Medulla oblongata (tissue), 1 donor: ENCODE measurements at regions not wholly inside any gene's neighbourhood (a gene's known extent, or its start where the extent isn't known, plus 50 kb on each side); places are given as distances from the start of the nearest gene placed in this dataset.

Experiments used
- DNase-seq: peaks from one replicate; pipeline ENCODE4 v3.0.0-alpha.2; 2015; ENCODE audit errors: extremely low spot score

DNA sequence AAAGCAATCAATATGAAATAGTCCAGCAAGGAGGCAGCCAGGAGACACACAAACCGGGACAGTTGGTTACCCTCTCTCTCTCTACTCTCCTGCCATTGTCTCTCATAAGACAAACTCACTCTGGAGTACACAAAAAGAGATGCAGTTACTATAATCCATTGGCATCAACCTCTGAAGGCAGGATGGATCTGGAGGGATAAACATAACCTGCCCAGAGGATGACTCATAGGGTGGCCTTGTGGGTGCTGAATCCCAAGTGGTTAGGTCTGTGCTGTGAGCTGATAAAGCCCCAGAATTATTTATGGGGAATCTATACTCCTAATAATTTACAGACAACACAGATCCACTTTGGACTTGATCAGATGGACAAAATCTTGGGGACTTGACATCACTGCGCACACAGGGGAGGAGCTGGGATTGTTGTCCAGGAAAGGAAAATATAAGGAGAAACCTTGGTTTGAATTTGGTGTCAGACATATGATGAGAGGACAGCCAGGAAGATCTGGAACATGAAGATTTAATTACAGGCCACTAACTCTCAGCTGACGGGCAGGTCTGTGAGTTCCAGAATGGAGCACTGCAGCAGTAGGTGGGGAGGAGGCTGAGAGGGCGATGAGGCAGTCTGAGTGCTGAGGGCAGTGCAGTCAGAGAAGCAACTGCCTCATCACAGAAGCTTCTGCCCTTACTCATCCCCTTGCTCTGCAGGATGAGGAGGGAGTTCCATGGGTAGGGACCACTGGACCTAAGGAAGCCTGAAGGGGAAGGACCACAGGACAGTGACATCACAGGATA, 113.9 kb upstream of the PRSS58 start:
- DNase-seq = no peak

DNA sequence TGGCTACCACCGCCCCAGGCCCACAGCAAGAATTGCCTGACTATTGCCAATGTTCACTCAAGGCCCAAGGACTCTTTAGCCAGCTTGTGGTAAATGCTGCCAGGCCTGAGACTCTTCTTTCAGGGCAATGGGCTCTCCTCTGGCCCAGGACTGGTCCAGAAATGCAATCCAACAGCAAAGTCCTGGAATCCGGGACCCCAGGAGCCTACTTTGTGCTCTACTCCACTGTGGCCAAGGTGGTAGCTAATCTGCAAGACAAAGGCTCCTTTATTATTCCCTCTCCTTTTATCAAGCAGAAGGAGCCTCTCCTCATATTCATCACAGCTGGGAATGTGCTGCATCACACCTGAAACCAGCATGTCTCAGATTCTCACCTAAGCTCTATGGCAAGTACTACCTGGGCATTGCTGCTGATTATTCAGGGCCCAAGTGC, 107.6 kb upstream of the PRSS58 start:
- no peak for DNase-seq

DNA sequence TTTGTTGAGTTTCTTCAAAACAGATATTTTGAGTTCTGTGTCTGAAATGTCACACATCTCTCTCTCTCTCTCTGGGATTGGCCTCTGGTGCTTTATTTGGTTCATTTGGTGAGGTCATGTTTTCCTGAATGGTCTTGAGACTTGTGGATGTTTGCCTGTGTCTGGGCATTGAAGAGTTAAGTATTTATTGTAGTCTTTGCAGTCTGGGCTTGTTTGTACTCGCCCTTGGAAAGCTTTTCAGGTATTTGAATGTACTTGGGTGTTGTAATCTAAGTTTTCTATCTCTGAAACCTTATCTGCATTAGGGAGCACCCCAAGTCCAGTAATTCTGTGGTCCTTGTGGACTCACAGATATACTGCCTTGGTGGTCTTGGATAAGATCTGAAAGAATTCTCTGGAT, 106.7 kb upstream of the PRSS58 start:
- DNase-seq = no peak

DNA sequence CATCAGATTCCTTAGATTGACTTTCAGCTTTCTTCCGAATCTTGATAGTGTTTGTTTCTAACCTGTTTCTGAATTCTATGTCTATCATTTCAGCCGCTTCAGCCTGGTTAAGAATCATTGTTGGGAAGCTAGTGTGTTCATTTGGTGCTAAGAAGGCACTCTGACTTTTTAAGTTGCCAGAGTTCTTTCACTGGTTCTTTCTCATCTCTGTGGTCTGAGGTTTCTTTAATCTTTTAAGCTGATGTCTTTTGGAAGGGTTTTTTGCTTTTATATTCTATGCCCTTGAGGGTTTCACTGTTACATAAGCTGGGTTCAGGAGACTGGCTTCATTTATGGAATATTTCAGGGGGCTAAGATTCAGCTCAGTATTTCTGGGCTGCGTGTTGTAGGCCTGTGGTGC, 104.5 kb upstream of the PRSS58 start:
- no peak for DNase-seq

DNA sequence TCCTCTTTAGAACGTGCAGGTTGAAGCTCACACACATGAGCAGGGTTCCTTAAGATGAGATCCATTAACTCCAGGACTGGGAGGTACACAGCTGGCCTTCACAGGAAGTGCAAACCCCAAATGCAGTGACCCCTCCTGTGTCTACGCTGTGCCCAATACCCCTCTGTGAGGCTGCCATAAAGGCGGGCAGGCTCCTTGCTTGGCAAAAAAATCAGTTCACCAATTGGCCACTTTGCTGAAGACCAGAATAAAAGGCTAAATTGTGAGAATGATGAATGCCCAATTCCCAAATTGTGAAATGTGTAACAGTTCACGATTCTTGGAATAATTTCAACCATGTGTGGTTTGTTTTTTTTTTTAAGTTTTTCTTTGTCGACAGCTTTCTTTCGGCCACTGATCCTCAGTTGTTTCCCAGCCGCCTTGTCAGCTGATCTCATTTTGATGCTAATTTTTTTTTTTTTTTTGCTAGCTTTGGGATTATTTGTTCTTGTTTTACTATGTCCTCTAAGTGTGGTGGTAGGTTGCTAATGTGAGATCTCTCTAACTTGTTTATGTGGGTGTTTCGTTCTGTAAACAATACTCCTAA, 101.9 kb upstream of the PRSS58 start:
- DNase-seq = no peak

DNA sequence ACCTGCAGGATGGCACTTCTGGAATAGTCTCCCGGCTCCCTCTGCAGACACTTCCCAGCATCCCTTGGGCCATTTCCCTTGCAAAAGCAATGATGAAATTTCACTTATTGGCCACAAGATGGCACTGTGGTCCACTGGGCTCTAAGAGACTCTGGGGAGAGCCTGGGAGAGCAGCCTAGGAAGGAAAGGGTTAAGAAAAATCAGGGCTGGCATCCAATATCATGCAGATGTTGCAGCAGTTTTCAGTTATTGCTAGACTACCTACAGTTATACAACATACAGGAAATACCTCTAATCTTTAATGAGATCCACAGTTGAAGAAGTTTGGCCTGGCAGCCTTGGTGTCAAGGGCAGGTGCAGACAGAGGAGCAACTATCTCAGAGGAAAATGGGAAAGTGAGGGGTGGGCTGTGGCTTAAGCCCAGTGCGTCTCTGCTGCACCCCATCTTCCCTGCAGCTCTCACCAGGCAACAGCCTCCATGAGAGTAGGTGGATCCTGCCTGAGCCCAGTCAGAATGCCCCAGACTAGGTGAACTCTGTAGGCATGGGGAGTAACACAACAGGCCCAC, 100.2 kb upstream of the PRSS58 start:
- DNase-seq = peak; percentile 82

DNA sequence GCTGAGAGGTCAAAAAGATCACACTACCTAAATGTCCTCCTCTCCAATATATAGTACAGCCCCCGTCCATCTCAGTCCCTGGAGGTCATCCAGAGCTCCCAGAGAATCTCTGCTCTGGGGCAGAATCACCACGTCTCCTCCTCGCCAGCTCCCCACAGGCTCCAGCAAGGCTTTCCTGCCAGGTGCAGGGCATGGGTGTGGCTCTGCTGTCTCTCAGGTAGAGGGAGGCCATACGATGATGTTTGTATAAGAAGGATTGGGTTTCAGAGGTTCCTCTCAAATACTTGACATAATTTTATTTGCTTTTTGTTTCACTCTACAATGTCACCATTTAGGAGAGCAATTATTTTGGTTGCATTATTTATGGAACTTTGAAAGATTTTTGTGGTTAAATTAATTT, 98.3 kb upstream of the PRSS58 start:
- no peak for DNase-seq

DNA sequence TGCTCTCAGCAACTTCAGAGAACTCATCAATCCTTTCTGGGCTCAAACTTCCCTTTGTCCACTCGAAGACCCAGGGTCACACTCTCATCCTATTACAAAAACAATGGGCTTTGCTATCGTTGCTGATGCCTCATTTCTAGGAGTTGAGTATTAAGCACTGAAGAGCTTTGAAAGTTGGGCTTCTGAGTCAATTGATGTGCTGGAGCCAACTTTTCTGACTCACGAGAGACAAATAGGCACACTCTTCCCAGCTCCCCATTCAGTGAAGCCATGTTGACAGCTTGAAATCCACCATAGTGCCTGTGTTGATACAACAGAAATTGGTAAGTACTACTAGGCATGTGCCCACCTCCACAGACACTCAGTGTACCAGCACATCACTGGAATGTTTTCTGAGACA, 97.5 kb upstream of the PRSS58 start:
- no peak for DNase-seq

DNA sequence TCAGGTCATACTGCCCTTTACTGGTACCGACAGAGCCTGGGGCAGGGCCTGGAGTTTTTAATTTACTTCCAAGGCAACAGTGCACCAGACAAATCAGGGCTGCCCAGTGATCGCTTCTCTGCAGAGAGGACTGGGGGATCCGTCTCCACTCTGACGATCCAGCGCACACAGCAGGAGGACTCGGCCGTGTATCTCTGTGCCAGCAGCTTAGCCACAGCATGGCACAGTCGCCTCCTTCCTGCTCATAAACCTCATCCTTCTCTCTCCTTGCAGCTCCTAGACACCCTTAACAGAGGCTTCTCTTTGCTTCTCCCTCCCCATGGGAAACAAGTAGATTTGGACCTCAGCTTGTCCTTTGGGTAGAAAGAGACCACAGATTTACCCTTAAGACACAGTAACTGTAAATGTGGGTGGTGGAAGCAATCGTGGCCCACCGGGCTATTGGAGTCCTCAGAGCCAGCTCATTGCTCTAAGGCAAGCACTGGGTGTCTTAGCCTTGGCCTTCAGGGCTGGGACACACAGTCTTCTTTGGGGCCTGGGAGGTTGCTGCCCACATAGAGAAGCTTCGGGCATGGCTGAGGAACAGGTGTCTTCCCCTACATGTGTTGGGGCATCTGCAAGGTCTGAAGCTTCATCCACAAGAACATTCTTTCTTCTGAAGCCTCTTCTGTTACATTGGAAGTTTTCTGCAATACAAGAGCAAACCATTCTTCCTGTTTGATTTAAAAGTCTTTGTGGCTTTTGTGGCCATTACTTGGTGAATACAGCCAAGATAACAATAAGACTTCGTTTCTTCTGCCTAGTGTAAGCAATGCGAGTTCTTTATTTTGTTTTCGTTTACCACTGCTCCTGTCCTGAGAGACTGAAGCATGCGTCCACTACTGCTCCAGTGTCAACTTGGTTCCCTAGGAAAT, 95.5 kb upstream of the PRSS58 start:
- DNase-seq = no peak

DNA sequence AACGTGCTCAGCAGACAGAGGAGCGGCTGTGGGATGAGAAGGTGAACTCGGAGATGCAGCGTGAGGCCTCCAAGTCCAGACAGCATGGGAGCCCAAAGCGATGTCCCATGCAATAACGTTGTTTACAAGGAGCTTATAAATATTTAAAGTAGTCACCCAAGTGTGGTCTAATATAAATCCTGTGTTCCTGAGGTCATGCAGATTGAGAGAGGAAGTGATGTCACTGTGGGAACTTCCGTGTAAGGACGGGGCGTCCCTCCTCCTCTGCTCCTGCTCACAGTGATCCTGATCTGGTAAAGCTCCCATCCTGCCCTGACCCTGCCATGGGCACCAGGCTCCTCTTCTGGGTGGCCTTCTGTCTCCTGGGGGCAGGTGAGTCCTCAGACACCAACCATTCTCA, 94.7 kb upstream of the PRSS58 start:
- no peak for DNase-seq

DNA sequence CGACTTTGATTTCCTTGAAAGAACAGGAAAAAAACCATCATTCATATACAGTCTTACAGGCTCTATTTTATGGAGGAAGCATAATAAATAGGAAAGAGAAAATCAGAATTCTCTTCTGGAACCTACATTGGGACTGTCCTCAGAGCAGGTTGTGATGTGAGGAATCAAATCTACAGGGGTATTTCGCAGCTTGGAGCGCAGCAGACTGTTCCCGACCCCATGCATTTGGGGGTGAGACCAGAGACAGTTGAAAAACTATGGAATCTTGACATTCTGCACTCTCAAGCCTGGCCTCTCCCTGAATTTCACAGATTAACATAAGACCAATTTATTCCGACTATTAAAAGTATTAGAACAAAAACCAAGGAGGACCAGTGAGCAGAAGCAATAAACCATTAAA, 93.3 kb upstream of the PRSS58 start:
- no peak for DNase-seq

DNA sequence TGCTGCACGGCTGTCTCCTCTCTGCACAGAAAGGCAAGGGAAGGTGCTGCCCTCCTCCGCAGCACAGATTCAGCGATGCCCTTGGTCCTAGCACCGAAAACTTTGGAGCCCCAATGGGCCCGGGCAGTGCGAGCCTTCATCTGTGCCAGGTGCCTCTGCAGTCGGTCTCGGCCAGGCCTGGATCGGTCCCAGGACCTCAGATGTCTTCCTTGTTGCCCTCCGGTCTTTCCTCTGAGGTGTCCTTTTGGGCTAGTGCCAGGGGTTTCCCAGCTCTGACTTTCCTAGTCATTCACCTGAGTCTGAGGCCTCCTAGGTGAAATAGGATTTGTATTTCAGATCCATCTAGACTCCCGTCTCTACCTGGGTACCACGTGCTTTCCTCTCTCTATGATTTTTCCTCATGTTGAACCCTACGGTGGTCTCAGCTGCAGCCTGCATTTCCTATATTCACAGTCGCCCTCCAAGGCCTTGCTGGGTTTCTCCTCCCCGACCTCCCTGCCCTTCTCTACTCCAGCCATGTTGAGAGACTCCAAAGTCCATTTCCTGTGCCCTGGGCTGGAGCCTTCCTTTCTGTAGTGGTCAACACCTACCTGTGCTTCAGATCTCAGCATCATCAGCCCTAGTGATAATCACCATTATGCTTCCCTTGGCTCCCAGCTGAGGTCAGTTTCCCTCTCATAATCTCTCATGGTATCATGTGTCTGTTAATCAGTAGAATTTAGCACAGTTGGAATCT, 92.0 kb upstream of the PRSS58 start:
- DNase-seq = no peak

DNA sequence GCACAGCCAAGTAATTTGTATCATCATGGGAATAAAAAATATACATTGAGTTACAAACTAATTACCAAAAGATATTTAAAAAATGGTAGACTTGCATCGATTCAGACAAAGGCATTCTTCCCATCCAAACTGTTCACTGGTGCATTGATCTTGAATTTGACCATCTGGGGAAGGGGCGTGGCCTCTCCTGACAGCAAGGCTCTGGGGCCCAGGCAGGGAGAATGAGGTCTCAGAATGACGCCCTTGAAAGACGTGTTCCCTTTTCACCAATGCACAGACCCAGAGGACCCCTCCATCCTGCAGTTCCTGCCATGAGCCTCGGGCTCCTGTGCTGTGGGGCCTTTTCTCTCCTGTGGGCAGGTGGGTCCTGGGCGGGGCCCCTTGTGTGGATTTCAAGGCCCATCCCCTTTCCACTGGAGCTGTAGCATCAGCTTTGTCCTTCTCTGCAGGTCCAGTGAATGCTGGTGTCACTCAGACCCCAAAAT, 91.1 kb upstream of the PRSS58 start:
- DNase-seq = no peak

DNA sequence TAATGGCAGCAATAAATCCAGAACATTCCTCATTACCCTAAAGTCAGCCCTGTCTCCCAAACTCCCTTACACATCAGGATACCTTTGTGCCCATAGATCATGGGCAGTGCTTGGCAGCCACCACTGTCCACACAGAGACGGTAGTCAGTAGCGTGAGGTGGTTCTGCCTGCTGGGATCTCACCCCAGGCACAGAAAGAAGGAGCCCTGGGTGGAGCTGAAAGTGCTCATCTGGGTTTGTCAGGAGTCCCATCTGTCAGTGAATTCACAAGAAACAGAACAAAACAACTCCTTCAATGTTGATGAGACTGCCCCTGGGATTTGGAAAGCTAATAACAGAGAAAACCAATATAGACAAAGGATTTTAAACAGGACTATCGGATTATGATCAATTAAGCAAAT, 90.2 kb upstream of the PRSS58 start:
- DNase-seq = no peak

DNA sequence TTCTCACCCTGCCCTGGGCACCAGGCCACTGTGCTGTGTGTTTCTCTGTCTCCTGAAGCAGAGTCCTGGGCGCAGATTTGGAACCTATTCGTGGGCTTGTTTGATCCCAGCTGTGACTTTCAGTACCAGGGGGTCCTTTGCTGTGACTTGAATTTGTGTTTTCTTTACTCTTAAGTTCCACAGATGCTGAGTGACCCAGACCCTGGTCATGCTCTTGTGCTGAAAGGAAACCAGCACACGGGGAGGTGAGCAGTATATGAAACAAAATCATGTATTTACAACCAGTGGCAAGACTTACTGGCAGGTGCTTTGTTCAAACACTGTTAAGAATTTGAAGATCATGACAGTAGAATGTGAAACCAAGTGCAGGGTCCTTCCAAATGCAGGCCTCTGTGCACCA, 89.2 kb upstream of the PRSS58 start:
- DNase-seq = no peak

DNA sequence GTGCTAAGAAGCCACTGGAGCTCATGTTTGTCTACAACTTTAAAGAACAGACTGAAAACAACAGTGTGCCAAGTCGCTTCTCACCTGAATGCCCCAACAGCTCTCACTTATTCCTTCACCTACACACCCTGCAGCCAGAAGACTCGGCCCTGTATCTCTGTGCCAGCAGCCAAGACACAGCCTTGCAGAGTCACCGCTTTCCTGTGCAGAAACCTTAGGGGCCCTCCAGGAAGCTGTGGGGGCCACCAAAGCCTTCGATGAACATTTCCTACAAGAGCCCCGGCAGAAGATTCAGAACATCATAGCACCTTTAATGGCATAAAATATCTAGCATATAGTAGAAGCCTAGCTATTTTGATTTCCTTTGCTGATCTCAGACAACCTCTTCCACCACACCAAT, 88.0 kb upstream of the PRSS58 start:
- no peak for DNase-seq

DNA sequence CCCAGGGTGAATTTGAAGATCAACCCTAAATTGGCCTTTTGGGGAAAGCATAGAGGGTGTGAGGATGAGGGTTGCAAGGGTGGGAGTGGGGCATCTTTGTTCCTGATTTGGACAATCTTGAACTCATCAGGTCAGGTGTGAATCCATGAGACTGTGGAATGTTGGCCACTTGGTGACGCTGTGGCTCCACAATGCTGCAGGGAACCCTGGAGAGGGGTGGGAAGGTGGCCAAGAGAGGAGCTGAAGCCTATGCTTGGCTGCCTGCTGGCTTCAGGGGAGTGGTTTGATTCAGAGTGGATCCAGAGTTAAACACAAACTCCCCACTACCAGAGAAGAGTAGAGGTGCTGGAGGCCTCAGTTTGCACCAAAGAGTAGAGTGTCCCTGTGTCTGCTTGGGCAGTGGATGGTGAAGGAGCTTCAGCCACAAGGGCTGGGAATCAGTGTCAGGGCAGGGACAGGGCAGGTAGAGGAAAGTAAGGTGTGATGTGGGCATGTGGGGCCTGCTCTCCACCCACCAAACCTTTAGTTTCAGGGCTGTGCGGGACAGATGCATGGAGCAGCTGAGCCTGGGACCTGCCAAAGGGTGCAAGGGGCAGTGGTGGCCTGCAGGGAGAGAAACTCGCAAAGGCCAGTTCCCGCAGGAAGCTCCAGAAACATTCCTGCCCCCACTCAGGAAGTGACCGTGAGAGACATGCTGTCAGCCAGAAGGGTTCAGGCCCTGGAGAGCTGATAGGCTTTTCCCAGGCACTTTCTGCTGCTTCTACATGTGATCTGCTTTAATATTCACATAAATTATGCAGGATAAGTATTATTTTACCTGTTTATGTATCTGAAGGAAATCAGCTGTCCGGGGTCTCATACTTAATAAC, 81.0 kb upstream of the PRSS58 start:
- DNase-seq = peak; percentile 75

DNA sequence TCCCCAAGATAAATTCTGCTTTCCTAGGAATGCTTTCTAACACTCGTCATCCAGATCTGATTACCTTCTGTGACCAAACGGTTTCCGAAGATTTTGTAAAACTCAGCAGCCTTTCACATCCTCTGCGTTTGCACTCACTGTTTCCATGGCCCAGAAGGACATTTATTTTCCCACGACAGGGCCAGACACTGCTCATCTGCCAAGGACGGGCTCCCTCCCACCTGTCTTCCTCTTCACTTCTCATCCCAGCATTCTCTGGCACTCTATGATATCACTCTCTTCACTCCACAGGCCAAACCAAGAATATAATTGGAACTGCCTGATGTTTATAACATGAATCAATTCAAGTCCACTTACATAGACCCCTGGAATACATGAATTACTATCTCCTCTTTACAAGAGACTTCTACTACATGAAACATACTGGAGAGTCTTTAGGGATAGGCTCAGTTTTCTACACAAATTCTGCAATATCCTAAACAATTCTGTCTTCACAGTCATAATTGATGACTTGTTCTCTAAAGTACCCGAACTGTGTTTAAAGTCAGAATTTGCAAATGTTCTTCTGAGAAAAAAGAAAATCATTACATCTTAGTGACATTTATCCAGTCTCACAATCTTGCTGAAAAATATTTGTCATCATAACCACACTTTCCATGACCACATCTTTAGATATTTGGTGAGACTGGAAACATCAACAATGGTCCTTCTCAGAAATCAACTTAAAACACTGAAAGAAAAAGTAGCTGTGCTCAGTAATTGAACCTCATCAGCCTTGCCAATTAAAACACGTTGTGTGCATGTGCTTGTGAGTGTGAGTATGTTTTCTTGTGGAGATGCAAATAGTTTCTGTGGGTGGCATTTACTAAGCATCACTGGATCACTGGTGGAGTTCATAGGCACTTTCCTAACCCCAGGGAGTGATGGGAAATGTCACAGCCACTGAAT, 79.5 kb upstream of the PRSS58 start:
- DNase-seq = no peak

DNA sequence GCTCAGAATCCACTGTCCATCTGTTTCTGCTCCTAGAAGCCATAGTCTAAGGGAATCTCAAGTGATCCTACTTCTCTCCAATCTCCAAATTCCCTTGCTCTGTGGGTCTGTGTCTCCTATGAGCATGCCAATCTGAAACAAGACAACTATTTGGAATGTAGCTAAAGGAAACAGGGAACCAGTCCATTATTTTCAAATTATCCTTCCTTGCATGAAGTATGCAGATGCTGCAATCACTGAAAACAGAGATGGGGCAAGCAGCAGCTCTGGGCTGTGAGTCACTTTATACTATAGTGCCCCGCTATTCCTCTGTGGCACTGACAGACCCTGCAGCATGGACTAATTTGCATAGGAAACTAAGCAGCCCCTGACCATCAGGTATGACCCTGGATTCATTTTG, 76.9 kb upstream of the PRSS58 start:
- no peak for DNase-seq
